CD14-positive monocyte (primary cell): ENCODE measurements at regions not wholly inside any gene's neighbourhood (a gene's known extent, or its start where the extent isn't known, plus 50 kb on each side); places are given as distances from the start of the nearest gene placed in this dataset.

ENCODE experiments used
- DNase-seq, 3 donors: peaks; one replicate each; pipeline ENCODE4 v3.0.0-alpha.2; 2011 to 2022
- H2AFZ ChIP-seq: 2 replicates; pipeline ENCODE4 v1.6.0; 2012; ENCODE audit warnings: mild to moderate bottlenecking, low read depth, low read length, inconsistent platforms; ENCODE audit not compliant: insufficient read depth, poor library complexity, severe bottlenecking
- H3K27ac ChIP-seq, 2 donors: 1 replicate in 1 of 2; 2 replicates in 1 of 2; pipeline ENCODE4 v1.5.1; 2012 to 2013; ENCODE audit warnings: low read length in 2 of 2, control low read depth in 1 of 2, inconsistent platforms in 1 of 2, low read depth in 1 of 2, mild to moderate bottlenecking in 1 of 2
- H3K27me3 ChIP-seq, 2 donors: one replicate each; pipeline versions ENCODE4 v1.6.0 to v1.6.1; 2011 to 2013; ENCODE audit warnings: low read length in 2 of 2; ENCODE audit not compliant: control insufficient read depth in 2 of 2, insufficient read depth in 2 of 2
- H3K36me3 ChIP-seq, 2 donors: replicated peaks in 1 of 2; 1 replicate in 1 of 2; 2 replicates in 1 of 2; pipeline versions ENCODE4 v1.5.1 to v1.6.1; 2012 to 2013; ENCODE audit warnings: low read length in 2 of 2, control low read depth in 1 of 2, inconsistent platforms in 1 of 2, mild to moderate bottlenecking in 1 of 2; ENCODE audit not compliant: insufficient read depth in 2 of 2, control insufficient read depth in 1 of 2
- H3K4me1 ChIP-seq, 2 donors: 1 replicate in 1 of 2; 2 replicates in 1 of 2; pipeline versions ENCODE4 v1.5.1 to v1.6.1; 2012 to 2013; ENCODE audit warnings: low read length in 2 of 2, control low read depth in 1 of 2, inconsistent platforms in 1 of 2, mild to moderate bottlenecking in 1 of 2, moderate library complexity in 1 of 2; ENCODE audit not compliant: insufficient read depth in 2 of 2, control insufficient read depth in 1 of 2
- H3K4me2 ChIP-seq: replicated peaks from 2 replicates; pipeline ENCODE3; 2012; ENCODE audit warnings: low read length, moderate library complexity, mild to moderate bottlenecking; ENCODE audit not compliant: poor library complexity, severe bottlenecking; ENCODE audit errors: extremely low read depth
- H3K4me3 ChIP-seq, 3 experiments: fragments of 200-600 bp in 1 of 3; sonication (generic) in 1 of 3; replicated peaks in 1 of 3; 1 replicate in 2 of 3; 2 replicates in 1 of 3; pipeline ENCODE4 v1.5.1; 2011 to 2013; ENCODE audit warnings: low read length in 3 of 3, mild to moderate bottlenecking in 3 of 3, control low read depth in 2 of 3, low read depth in 2 of 3, inconsistent platforms in 1 of 3, moderate library complexity in 1 of 3
- H3K79me2 ChIP-seq: 2 replicates; pipeline ENCODE4 v1.6.0; 2012; ENCODE audit warnings: mild to moderate bottlenecking, control low read depth, inconsistent platforms, low read length, moderate library complexity; ENCODE audit not compliant: insufficient read depth
- H3K9ac ChIP-seq: 2 replicates; pipeline ENCODE4 v1.6.0; 2017; ENCODE audit warnings: low read length, mild to moderate bottlenecking; ENCODE audit not compliant: insufficient read depth, poor library complexity, severe bottlenecking
- H3K9me3 ChIP-seq, 2 donors: replicated peaks in 1 of 2; 1 replicate in 1 of 2; 2 replicates in 1 of 2; pipeline versions ENCODE4 v1.5.1 to v1.6.1; 2012 to 2013; ENCODE audit warnings: low read length in 2 of 2, control low read depth in 1 of 2; ENCODE audit not compliant: control insufficient read depth in 1 of 2, insufficient read depth in 1 of 2
- H4K20me1 ChIP-seq: 2 replicates; pipeline ENCODE4 v1.6.0; 2012; ENCODE audit warnings: mild to moderate bottlenecking, low read length, control low read depth, moderate library complexity; ENCODE audit not compliant: insufficient read depth
- H3K27ac Mint-ChIP-seq, 7 donors: one replicate each; pipeline ENCODE4 v1.8.0; 2020; ENCODE audit warnings: mild to moderate bottlenecking in 7 of 7, mixed read lengths in 7 of 7, moderate library complexity in 6 of 7, inconsistent platforms in 2 of 7
- H3K27me3 Mint-ChIP-seq, 3 donors: one replicate each; pipeline ENCODE4 v1.8.0; 2021 to 2022; ENCODE audit warnings: low read depth in 3 of 3, mild to moderate bottlenecking in 3 of 3, mixed read lengths in 3 of 3, moderate library complexity in 3 of 3, inconsistent platforms in 1 of 3
- H3K36me3 Mint-ChIP-seq, 2 donors: one replicate each; pipeline ENCODE4 v1.8.0; 2020; ENCODE audit warnings: mixed read lengths in 2 of 2, inconsistent platforms in 1 of 2, mild to moderate bottlenecking in 1 of 2
- H3K4me1 Mint-ChIP-seq: one replicate; pipeline ENCODE4 v1.8.0; 2020; ENCODE audit warnings: mild to moderate bottlenecking, mixed read lengths
- H3K4me3 Mint-ChIP-seq, 2 donors: one replicate each; pipeline ENCODE4 v1.8.0; 2020; ENCODE audit warnings: mild to moderate bottlenecking in 2 of 2, mixed read lengths in 2 of 2, moderate library complexity in 1 of 2
- H3K9me3 Mint-ChIP-seq, 7 donors: one replicate each; pipeline ENCODE4 v1.8.0; 2020 to 2022; ENCODE audit warnings: mixed read lengths in 7 of 7, mild to moderate bottlenecking in 6 of 7, moderate library complexity in 6 of 7, inconsistent platforms in 2 of 7
- CTCF ChIP-seq: fragments of 200-600 bp; IDR thresholded peaks from one replicate; pipeline ENCODE4 v1.8.0; 2022; ENCODE audit warnings: antibody characterized with exemption, mild to moderate bottlenecking
- WGBS: methylation state at CpG from one replicate; pipeline ENCODE4 v1.1.5; 2013; ENCODE audit warnings: missing lambda C conversion rate; ENCODE audit not compliant: insufficient coverage; 5-methylcytosine and 5-hydroxymethylcytosine counted together
- intact Hi-C, 2 donors: fragments of 100-400 bp; cut with micrococcal nuclease; formaldehyde crosslinking; loops; one replicate each; pipeline versions ENCODE4 v1.15.0 to v1.15.1; 2023

- H3K27ac ChIP-seq, result no peak overlapping the region
- peaks cover 0 to 2% of the 10 kb centered on the region in 2 donors for H3K27me3 ChIP-seq
- WGBS, result 85% methylated on average over 4 of the region's 5 CpGs
- no peak overlapping the region for H3K4me3 ChIP-seq
- no peak for DNase-seq
- no peaks in the 10 kb centered on the region for H3K36me3 Mint-ChIP-seq
- no peaks in the 10 kb centered on the region for H4K20me1 ChIP-seq
- H3K36me3 ChIP-seq, result no peaks in the 10 kb centered on the region
- peaks cover 7 to 19% (median 8%) of the 10 kb centered on the region in 3 donors for H3K27me3 Mint-ChIP-seq
- H3K4me3 Mint-ChIP-seq, result peak overlapping the region in 1 of 2 donors; percentile 41
- H3K9me3 ChIP-seq, result peaks cover 0 to 4% of the 10 kb centered on the region in 2 donors
- H3K4me2 ChIP-seq, result no peak overlapping the region
- no peaks in the 10 kb centered on the region for H3K79me2 ChIP-seq
- peaks cover 2 to 12% (median 8%) of the 10 kb centered on the region in 7 donors for H3K9me3 Mint-ChIP-seq
- H2AFZ ChIP-seq, result no peak overlapping the region
- intact Hi-C loops, result no loop called here
- no peak overlapping the region for H3K9ac ChIP-seq
- H3K4me1 ChIP-seq, result no peaks in the 10 kb centered on the region
- TF ChIP-seq CTCF, result no peak
- H3K27ac Mint-ChIP-seq, result no peak overlapping the region
- no peaks in the 10 kb centered on the region for H3K4me1 Mint-ChIP-seq
Observed at GRCh38 chr6:33869121-33869520, 65.3 kb upstream of the MLN start.

GRCh38 chr6:33868141-33868540 is 64.3 kb upstream of the MLN start:
- DNase-seq, result no peak
- no peak overlapping the region for H3K9ac ChIP-seq
- H3K79me2 ChIP-seq, result no peaks in the 10 kb centered on the region
- TF ChIP-seq CTCF, result no peak
- intact Hi-C loops, result no loop called here
- no peak overlapping the region for H3K4me2 ChIP-seq
- H2AFZ ChIP-seq, result no peak overlapping the region
- H3K36me3 Mint-ChIP-seq, result no peaks in the 10 kb centered on the region
- no peaks in the 10 kb centered on the region for H3K36me3 ChIP-seq
- peaks cover 0 to 2% of the 10 kb centered on the region in 2 donors for H3K27me3 ChIP-seq
- H3K9me3 ChIP-seq, result peaks cover 0 to 4% of the 10 kb centered on the region in 2 donors
- H3K27ac Mint-ChIP-seq, result no peak overlapping the region
- 100% methylated on average over 2 of the region's 3 CpGs for WGBS
- H3K27me3 Mint-ChIP-seq, result peaks cover 9 to 23% (median 14%) of the 10 kb centered on the region in 3 donors
- no peak overlapping the region for H3K27ac ChIP-seq
- no peak overlapping the region for H3K4me3 Mint-ChIP-seq
- H3K9me3 Mint-ChIP-seq, result peaks cover 2 to 12% (median 8%) of the 10 kb centered on the region in 7 donors
- H3K4me1 Mint-ChIP-seq, result no peaks in the 10 kb centered on the region
- no peaks in the 10 kb centered on the region for H4K20me1 ChIP-seq
- H3K4me3 ChIP-seq, result no peak overlapping the region
- H3K4me1 ChIP-seq, result no peaks in the 10 kb centered on the region
